SJSA1 (cell line): ENCODE measurements at regions not wholly inside any gene's neighbourhood (a gene's known extent, or its start where the extent isn't known, plus 50 kb on each side); places are given as distances from the start of the nearest gene placed in this dataset.

Experiments used
- DNase-seq, 2 experiments: peaks; one replicate each; pipeline ENCODE4 v3.0.0-alpha.2; 2015 to 2020; ENCODE audit warnings: low spot score in 2 of 2, low read depth in 1 of 2
- H3K27ac ChIP-seq: fragments of 250-450 bp; sonication (Bioruptor Pico); 2 replicates; pipeline ENCODE4 v1.5.1; 2020; ENCODE audit warnings: mild to moderate bottlenecking, moderate library complexity
- H3K27me3 ChIP-seq: fragments of 250-450 bp; sonication (Bioruptor Pico); replicated peaks from 2 replicates; pipeline ENCODE4 v1.5.1; 2020; ENCODE audit warnings: mild to moderate bottlenecking, moderate library complexity
- H3K36me3 ChIP-seq: fragments of 250-450 bp; sonication (Bioruptor Pico); 2 replicates; pipeline ENCODE4 v1.5.1; 2020; ENCODE audit warnings: mild to moderate bottlenecking
- H3K4me1 ChIP-seq: fragments of 250-450 bp; sonication (Bioruptor Pico); replicated peaks from 2 replicates; pipeline ENCODE4 v1.6.1; 2021; ENCODE audit warnings: mild to moderate bottlenecking
- H3K4me3 ChIP-seq: fragments of 250-450 bp; sonication (Bioruptor Pico); 2 replicates; pipeline ENCODE4 v1.5.1; 2020; ENCODE audit warnings: mild to moderate bottlenecking
- H3K9me3 ChIP-seq: fragments of 250-450 bp; sonication (Bioruptor Pico); replicated peaks from 2 replicates; pipeline ENCODE4 v1.5.1; 2020; ENCODE audit warnings: mild to moderate bottlenecking

- DNase-seq: no peak
- Histone ChIP-seq H3K36me3 (no peaks in the 10 kb centered on the region), H3K4me1 (no peaks in the 10 kb centered on the region), H3K27ac (no peak overlapping the region), H3K27me3 (no peaks in the 10 kb centered on the region), H3K4me3 (no peak overlapping the region), H3K9me3 (no peaks in the 10 kb centered on the region)
These were observed 952.0 kb upstream of the USP15 start for GRCh38 chr12:61308220-61308619.

- Histone ChIP-seq H3K9me3 (no peaks in the 10 kb centered on the region), H3K4me1 (no peaks in the 10 kb centered on the region), H3K36me3 (no peaks in the 10 kb centered on the region), H3K27me3 (no peaks in the 10 kb centered on the region), H3K27ac (no peak overlapping the region), H3K4me3 (no peak overlapping the region)
- no peak for DNase-seq
These were observed 948.8 kb upstream of the USP15 start for GRCh38 chr12:61311413-61311812.

GRCh38 chr12:61348871-61349270, 911.3 kb upstream of the USP15 start:
- DNase-seq: no peak
- no peaks in the 10 kb centered on the region for H3K9me3 ChIP-seq
- no peaks in the 10 kb centered on the region for H3K36me3 ChIP-seq
- no peak overlapping the region for H3K4me3 ChIP-seq
- no peak overlapping the region for H3K27ac ChIP-seq
- no peaks in the 10 kb centered on the region for H3K4me1 ChIP-seq
- no peaks in the 10 kb centered on the region for H3K27me3 ChIP-seq

- no peaks in the 10 kb centered on the region for H3K27me3 ChIP-seq
- no peaks in the 10 kb centered on the region for H3K36me3 ChIP-seq
- H3K4me1 ChIP-seq: no peaks in the 10 kb centered on the region
- H3K27ac ChIP-seq: no peak overlapping the region
- DNase-seq: no peak
- no peak overlapping the region for H3K4me3 ChIP-seq
- H3K9me3 ChIP-seq: no peaks in the 10 kb centered on the region
These were observed 905.1 kb upstream of the USP15 start for GRCh38 chr12:61355105-61355504.

GRCh38 chr12:61356485-61356884, 903.7 kb upstream of the USP15 start:
- Histone ChIP-seq H3K27ac (no peak overlapping the region), H3K4me1 (no peaks in the 10 kb centered on the region), H3K27me3 (no peaks in the 10 kb centered on the region), H3K4me3 (no peak overlapping the region), H3K36me3 (no peaks in the 10 kb centered on the region), H3K9me3 (no peaks in the 10 kb centered on the region)
- no peak for DNase-seq

GRCh38 chr12:61357496-61357895, 902.7 kb upstream of the USP15 start:
- no peaks in the 10 kb centered on the region for H3K36me3 ChIP-seq
- H3K9me3 ChIP-seq: no peaks in the 10 kb centered on the region
- no peak overlapping the region for H3K4me3 ChIP-seq
- DNase-seq: no peak
- H3K4me1 ChIP-seq: no peaks in the 10 kb centered on the region
- no peak overlapping the region for H3K27ac ChIP-seq
- H3K27me3 ChIP-seq: no peaks in the 10 kb centered on the region

- no peak overlapping the region for H3K4me3 ChIP-seq
- DNase-seq: no peak
- no peaks in the 10 kb centered on the region for H3K27me3 ChIP-seq
- no peak overlapping the region for H3K27ac ChIP-seq
- no peaks in the 10 kb centered on the region for H3K4me1 ChIP-seq
- no peaks in the 10 kb centered on the region for H3K9me3 ChIP-seq
- H3K36me3 ChIP-seq: no peaks in the 10 kb centered on the region
These were observed 898.2 kb upstream of the USP15 start for GRCh38 chr12:61362037-61362436.

- no peak overlapping the region for H3K4me3 ChIP-seq
- no peak overlapping the region for H3K27ac ChIP-seq
- H3K4me1 ChIP-seq: no peaks in the 10 kb centered on the region
- no peaks in the 10 kb centered on the region for H3K36me3 ChIP-seq
- DNase-seq: no peak
- no peaks in the 10 kb centered on the region for H3K9me3 ChIP-seq
- no peaks in the 10 kb centered on the region for H3K27me3 ChIP-seq
These were observed 895.2 kb upstream of the USP15 start for GRCh38 chr12:61365001-61365400.

GRCh38 chr12:61367281-61367785, 892.9 kb upstream of the USP15 start:
- H3K27me3 ChIP-seq: no peaks in the 10 kb centered on the region
- DNase-seq: no peak
- H3K27ac ChIP-seq: no peak overlapping the region
- H3K4me1 ChIP-seq: no peaks in the 10 kb centered on the region
- H3K4me3 ChIP-seq: no peak overlapping the region
- no peaks in the 10 kb centered on the region for H3K36me3 ChIP-seq
- no peaks in the 10 kb centered on the region for H3K9me3 ChIP-seq

GRCh38 chr12:61369241-61369910, 890.8 kb upstream of the USP15 start:
- Histone ChIP-seq H3K27me3 (no peaks in the 10 kb centered on the region), H3K4me1 (no peaks in the 10 kb centered on the region), H3K9me3 (no peaks in the 10 kb centered on the region), H3K27ac (no peak overlapping the region), H3K4me3 (no peak overlapping the region), H3K36me3 (no peaks in the 10 kb centered on the region)
- no peak for DNase-seq

GRCh38 chr12:61384511-61384910, 875.7 kb upstream of the USP15 start:
- H3K4me3 ChIP-seq: no peak overlapping the region
- no peak for DNase-seq
- no peaks in the 10 kb centered on the region for H3K9me3 ChIP-seq
- no peaks in the 10 kb centered on the region for H3K36me3 ChIP-seq
- no peak overlapping the region for H3K27ac ChIP-seq
- no peaks in the 10 kb centered on the region for H3K4me1 ChIP-seq
- no peaks in the 10 kb centered on the region for H3K27me3 ChIP-seq

- DNase-seq: no peak
- no peak overlapping the region for H3K4me3 ChIP-seq
- H3K27ac ChIP-seq: no peak overlapping the region
- no peaks in the 10 kb centered on the region for H3K9me3 ChIP-seq
- H3K36me3 ChIP-seq: no peaks in the 10 kb centered on the region
- no peaks in the 10 kb centered on the region for H3K4me1 ChIP-seq
- H3K27me3 ChIP-seq: no peaks in the 10 kb centered on the region
These were observed 874.4 kb upstream of the USP15 start for GRCh38 chr12:61385771-61386170.

- DNase-seq: no peak
- Histone ChIP-seq H3K9me3 (no peaks in the 10 kb centered on the region), H3K4me1 (no peaks in the 10 kb centered on the region), H3K27ac (no peak overlapping the region), H3K27me3 (no peaks in the 10 kb centered on the region), H3K36me3 (no peaks in the 10 kb centered on the region), H3K4me3 (no peak overlapping the region)
These were observed 862.5 kb upstream of the USP15 start for GRCh38 chr12:61397668-61398067.

- no peak overlapping the region for H3K27ac ChIP-seq
- no peaks in the 10 kb centered on the region for H3K36me3 ChIP-seq
- no peak overlapping the region for H3K4me3 ChIP-seq
- DNase-seq: no peak
- H3K4me1 ChIP-seq: no peaks in the 10 kb centered on the region
- H3K27me3 ChIP-seq: no peaks in the 10 kb centered on the region
- no peaks in the 10 kb centered on the region for H3K9me3 ChIP-seq
These were observed 848.0 kb upstream of the USP15 start for GRCh38 chr12:61412201-61412600.

GRCh38 chr12:61414470-61414869, 845.7 kb upstream of the USP15 start:
- Histone ChIP-seq H3K4me1 (no peaks in the 10 kb centered on the region), H3K27ac (no peak overlapping the region), H3K27me3 (no peaks in the 10 kb centered on the region), H3K4me3 (no peak overlapping the region), H3K36me3 (no peaks in the 10 kb centered on the region), H3K9me3 (no peaks in the 10 kb centered on the region)
- no peak for DNase-seq
